Keratinocyte (primary cell): ENCODE measurements at regions not wholly inside any gene's neighbourhood (a gene's known extent, or its start where the extent isn't known, plus 50 kb on each side); places are given as distances from the start of the nearest gene placed in this dataset.

Experiments used
- DNase-seq: peaks from one replicate; pipeline ENCODE4 v3.0.0-alpha.2; 2011; ENCODE audit warnings: low read depth, missing footprints, low spot score
- FAIRE-seq: peaks from 2 replicates; lab custom pipeline; 2011; peaks lifted over from hg19 to GRCh38; lab: Jason Lieb, UNC
- H2AFZ ChIP-seq: 2 replicates; pipeline ENCODE4 v1.6.0; 2012; ENCODE audit warnings: low read length, control low read depth, inconsistent platforms; ENCODE audit not compliant: control insufficient read depth
- H3K27ac ChIP-seq: 2 replicates; pipeline ENCODE4 v1.5.1; 2011; ENCODE audit warnings: low read length; ENCODE audit not compliant: control insufficient read depth, insufficient read depth
- H3K27me3 ChIP-seq: 3 replicates; pipeline ENCODE4 v1.6.0; 2011; ENCODE audit warnings: low read length; ENCODE audit not compliant: control insufficient read depth, insufficient read depth; ENCODE audit errors: extremely low read depth
- H3K36me3 ChIP-seq, 2 experiments: 2 replicates in 1 of 2; 3 replicates in 1 of 2; pipeline ENCODE4 v1.5.1; 2011; ENCODE audit warnings: low read length in 2 of 2, mild to moderate bottlenecking in 1 of 2; ENCODE audit not compliant: control insufficient read depth in 2 of 2, insufficient read depth in 2 of 2; ENCODE audit errors: extremely low read depth in 1 of 2
- H3K4me1 ChIP-seq: 3 replicates; pipeline ENCODE4 v1.5.1; 2011; ENCODE audit warnings: low read length; ENCODE audit not compliant: control insufficient read depth, insufficient read depth; ENCODE audit errors: extremely low read depth
- H3K4me2 ChIP-seq: 3 replicates; pipeline ENCODE4 v1.6.0; 2011; ENCODE audit warnings: low read depth, low read length; ENCODE audit not compliant: control insufficient read depth, insufficient read depth; ENCODE audit errors: extremely low read depth
- H3K4me3 ChIP-seq, 3 experiments: fragments of 200-600 bp in 1 of 3; sonication (generic) in 1 of 3; 2 replicates in 2 of 3; 3 replicates in 1 of 3; pipeline ENCODE4 v1.5.1; 2011 to 2016; ENCODE audit warnings: low read length in 3 of 3, mild to moderate bottlenecking in 3 of 3, control low read depth in 2 of 3, inconsistent platforms in 1 of 3, low read depth in 1 of 3, mixed read lengths in 1 of 3, mixed run types in 1 of 3, moderate library complexity in 1 of 3; ENCODE audit not compliant: control insufficient read depth in 2 of 3, insufficient read depth in 2 of 3; ENCODE audit errors: extremely low read depth in 1 of 3
- H3K79me2 ChIP-seq: 2 replicates; pipeline ENCODE4 v1.6.0; 2012; ENCODE audit warnings: low read length; ENCODE audit not compliant: control insufficient read depth, insufficient read depth
- H3K9ac ChIP-seq: 3 replicates; pipeline ENCODE4 v1.6.0; 2011; ENCODE audit warnings: low read length; ENCODE audit not compliant: control insufficient read depth, insufficient read depth; ENCODE audit errors: extremely low read depth
- H3K9me1 ChIP-seq: 3 replicates; pipeline ENCODE4 v1.6.0; 2011; ENCODE audit warnings: low read length; ENCODE audit not compliant: control insufficient read depth, insufficient read depth; ENCODE audit errors: extremely low read depth
- H3K9me3 ChIP-seq: 2 replicates; pipeline ENCODE4 v1.5.1; 2012; ENCODE audit warnings: low read depth, low read length; ENCODE audit not compliant: control insufficient read depth
- H4K20me1 ChIP-seq: 3 replicates; pipeline ENCODE4 v1.6.0; 2011; ENCODE audit warnings: low read length; ENCODE audit not compliant: control insufficient read depth, insufficient read depth; ENCODE audit errors: extremely low read depth
- EZH2 ChIP-seq: IDR thresholded peaks from one replicate; pipeline ENCODE4 v1.6.1; 2012; ENCODE audit warnings: inconsistent platforms, mild to moderate bottlenecking, low read length, moderate library complexity
- dilution Hi-C: fragments of 300-500 bp; cut with MboI; formaldehyde crosslinking; loops from one replicate; pipeline ENCODE4 v1.7.0; 2020; ENCODE audit warnings: low sequenced_read_pairs; ENCODE audit not compliant: extremely low pct_ligation_motif_present
- TF ChIP-seq, protein P1 (sequence below), 3 experiments: IDR thresholded peaks in 1 of 3; conservative IDR thresholded peaks in 1 of 3; optimal IDR thresholded peaks in 1 of 3; 2 replicates in 2 of 3; 3 replicates in 1 of 3; pipeline versions ENCODE3 to v1.5.1; 2011; ENCODE audit warnings: low read length in 3 of 3, mild to moderate bottlenecking in 3 of 3, moderate library complexity in 2 of 3, control low read depth in 1 of 3, inconsistent platforms in 1 of 3; ENCODE audit not compliant: insufficient read depth in 2 of 3; ENCODE audit errors: extremely low read depth in 1 of 3

DNA sequence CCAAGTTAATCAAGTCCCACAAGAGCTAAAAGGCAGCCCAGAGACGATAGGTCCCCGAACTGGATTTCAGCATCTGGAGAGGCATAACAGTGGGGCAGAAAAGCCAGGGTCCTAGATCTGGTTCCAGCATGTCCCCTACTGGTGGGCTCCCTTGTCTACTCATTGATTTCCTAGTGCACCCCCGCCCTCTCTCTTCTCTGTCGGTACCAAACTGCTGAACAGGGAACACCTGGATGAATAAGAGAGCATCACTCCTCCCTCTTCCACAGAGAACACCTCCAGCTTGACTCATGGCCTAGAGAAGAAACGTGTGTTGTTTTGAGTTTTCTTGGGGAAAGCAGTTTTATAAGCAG lies 101.3 kb downstream of the FOXI3 start:
- no peak overlapping the region for H3K9ac ChIP-seq
- no peaks in the 10 kb centered on the region for H3K36me3 ChIP-seq
- H2AFZ ChIP-seq = no peak overlapping the region
- FAIRE-seq = no peak
- H3K9me1 ChIP-seq = no peaks in the 10 kb centered on the region
- dilution Hi-C loops = no loop called here
- H3K4me1 ChIP-seq = peaks cover 3% of the 10 kb centered on the region
- H4K20me1 ChIP-seq = no peaks in the 10 kb centered on the region
- H3K27ac ChIP-seq = no peak overlapping the region
- peaks cover 6% of the 10 kb centered on the region for H3K27me3 ChIP-seq
- no peak overlapping the region for H3K4me3 ChIP-seq
- H3K4me2 ChIP-seq = no peak overlapping the region
- no peak for TF ChIP-seq EZH2
- TF ChIP-seq, protein P1, sequence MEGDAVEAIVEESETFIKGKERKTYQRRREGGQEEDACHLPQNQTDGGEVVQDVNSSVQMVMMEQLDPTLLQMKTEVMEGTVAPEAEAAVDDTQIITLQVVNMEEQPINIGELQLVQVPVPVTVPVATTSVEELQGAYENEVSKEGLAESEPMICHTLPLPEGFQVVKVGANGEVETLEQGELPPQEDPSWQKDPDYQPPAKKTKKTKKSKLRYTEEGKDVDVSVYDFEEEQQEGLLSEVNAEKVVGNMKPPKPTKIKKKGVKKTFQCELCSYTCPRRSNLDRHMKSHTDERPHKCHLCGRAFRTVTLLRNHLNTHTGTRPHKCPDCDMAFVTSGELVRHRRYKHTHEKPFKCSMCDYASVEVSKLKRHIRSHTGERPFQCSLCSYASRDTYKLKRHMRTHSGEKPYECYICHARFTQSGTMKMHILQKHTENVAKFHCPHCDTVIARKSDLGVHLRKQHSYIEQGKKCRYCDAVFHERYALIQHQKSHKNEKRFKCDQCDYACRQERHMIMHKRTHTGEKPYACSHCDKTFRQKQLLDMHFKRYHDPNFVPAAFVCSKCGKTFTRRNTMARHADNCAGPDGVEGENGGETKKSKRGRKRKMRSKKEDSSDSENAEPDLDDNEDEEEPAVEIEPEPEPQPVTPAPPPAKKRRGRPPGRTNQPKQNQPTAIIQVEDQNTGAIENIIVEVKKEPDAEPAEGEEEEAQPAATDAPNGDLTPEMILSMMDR (optimal IDR thresholded peaks at IDR 0.05 in 1 of 3, IDR thresholded peaks at IDR 0.05 in 1 of 3, conservative IDR thresholded peaks at IDR 0.05 in 1 of 3; ENCODE audit: extremely low read depth in 1 of 3, insufficient read depth in 2 of 3, low read length in 3 of 3) = no peak
- no peak for DNase-seq
- no peaks in the 10 kb centered on the region for H3K9me3 ChIP-seq
- H3K79me2 ChIP-seq = no peaks in the 10 kb centered on the region

DNA sequence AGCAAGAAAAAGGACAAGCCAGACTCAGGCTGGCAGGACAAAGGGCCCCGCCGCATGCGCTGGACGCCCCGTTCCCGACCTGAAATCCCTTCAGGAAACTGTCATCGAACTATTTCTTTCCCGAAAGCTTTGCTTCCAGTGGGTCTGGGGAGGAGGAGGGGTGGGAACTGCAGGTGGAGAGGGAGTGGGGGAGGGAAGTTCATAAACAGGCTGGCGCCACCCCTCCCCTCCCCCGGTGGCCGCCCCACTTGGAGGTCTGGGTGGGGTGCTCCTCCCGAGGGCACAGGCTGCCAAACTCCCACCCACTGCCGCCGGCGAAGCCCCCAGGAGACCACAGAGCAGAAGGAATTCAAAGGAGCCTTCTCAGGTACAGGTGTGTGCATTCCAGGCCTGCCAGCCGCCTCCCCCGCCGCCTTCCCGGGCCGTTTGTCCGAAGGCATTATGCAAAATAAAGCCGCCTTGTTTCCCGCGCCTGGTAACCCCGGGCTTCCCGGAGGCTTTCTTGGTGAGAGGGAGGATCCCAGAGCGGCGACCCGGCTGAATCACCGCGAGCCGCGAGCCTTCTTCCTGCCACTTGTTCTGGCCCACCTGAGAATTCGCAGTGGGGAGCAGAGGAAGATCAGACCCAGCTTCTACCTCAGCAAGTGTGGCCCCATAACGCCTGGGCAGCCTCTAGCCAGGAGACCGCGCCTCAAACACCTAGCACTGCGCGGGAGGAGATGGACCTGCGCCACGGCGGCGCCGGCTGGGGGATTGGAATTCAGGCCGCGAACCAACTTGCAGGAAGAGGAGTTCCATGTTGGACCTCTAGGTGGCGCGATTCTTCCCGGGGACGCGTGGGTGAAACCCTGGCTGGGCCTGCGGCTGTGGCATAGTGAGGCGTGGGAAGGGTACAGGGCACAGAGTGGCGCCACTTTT lies 101.9 kb downstream of the FOXI3 start:
- dilution Hi-C loops = no loop called here
- Histone ChIP-seq H3K4me1 (peaks cover 3% of the 10 kb centered on the region), H3K27me3 (peaks cover 6% of the 10 kb centered on the region), H2AFZ (peak overlapping the region; percentile 93), H3K9ac (no peak overlapping the region), H3K9me3 (no peaks in the 10 kb centered on the region), H3K36me3 (no peaks in the 10 kb centered on the region), H3K79me2 (no peaks in the 10 kb centered on the region), H3K4me2 (peak overlapping the region; percentile 74), H3K4me3 (peak overlapping the region; percentile 17 to 52 (median 45)), H3K27ac (no peak overlapping the region), H4K20me1 (no peaks in the 10 kb centered on the region), H3K9me1 (no peaks in the 10 kb centered on the region)
- DNase-seq = peak; percentile 9
- no peak for FAIRE-seq
- TF ChIP-seq EZH2 = no peak
- TF ChIP-seq, protein P1 (optimal IDR thresholded peaks at IDR 0.05 in 1 of 3, IDR thresholded peaks at IDR 0.05 in 1 of 3, conservative IDR thresholded peaks at IDR 0.05 in 1 of 3; ENCODE audit: extremely low read depth in 1 of 3, insufficient read depth in 2 of 3, low read length in 3 of 3) = peak; percentile 84 to 91 (median 84)
